Endothelial cell of umbilical vein (primary cell): ENCODE measurements at regions not wholly inside any gene's neighbourhood (a gene's known extent, or its start where the extent isn't known, plus 50 kb on each side); places are given as distances from the start of the nearest gene placed in this dataset.

ENCODE experiments used
- BruUV-seq: library from RNA; stranded (reverse); fragments of 400-500 nt; replicated peaks from 2 replicates; lab custom pipeline; 2021; lab: Mats Ljungman, UMichigan
- CTCF ChIA-PET: fragments of 300-600, 350-600 bp; sonication (Branson Sonifier 250); formaldehyde crosslinking; loops from one replicate; lab custom pipeline; 2021; ENCODE audit warnings: antibody characterized with exemption, inconsistent platforms; lab: Charles Lee
- POLR2A ChIA-PET: fragments of 300-600, 350-600 bp; sonication (Branson Sonifier 250); formaldehyde crosslinking; loops from one replicate; lab custom pipeline; 2021; ENCODE audit warnings: antibody characterized with exemption, inconsistent platforms; lab: Charles Lee
- DNase-seq: peaks from one replicate; pipeline ENCODE4 v3.0.0-alpha.2; 2011; ENCODE audit warnings: low read depth, low spot score
- FAIRE-seq: peaks from 2 replicates; lab custom pipeline; 2011; peaks lifted over from hg19 to GRCh38; lab: Jason Lieb, UNC
- H2AFZ ChIP-seq: 2 replicates; pipeline ENCODE4 v1.6.0; 2012; ENCODE audit warnings: low read depth, low read length, control low read depth, inconsistent platforms
- H3K27ac ChIP-seq: 2 replicates; pipeline ENCODE4 v1.5.1; 2011; ENCODE audit warnings: low read depth, mild to moderate bottlenecking, control low read depth, low read length, moderate library complexity; ENCODE audit not compliant: insufficient read depth
- H3K27me3 ChIP-seq, 2 experiments: 2 replicates each; pipeline versions ENCODE4 v1.6.0 to v1.6.1; 2011; ENCODE audit warnings: low read length in 2 of 2, mixed read lengths in 1 of 2; ENCODE audit not compliant: control insufficient read depth in 2 of 2, insufficient read depth in 2 of 2
- H3K36me3 ChIP-seq, 2 experiments: 2 replicates in 1 of 2; 3 replicates in 1 of 2; pipeline ENCODE4 v1.5.1; 2011; ENCODE audit warnings: low read length in 2 of 2, mild to moderate bottlenecking in 1 of 2, moderate library complexity in 1 of 2; ENCODE audit not compliant: control insufficient read depth in 2 of 2, insufficient read depth in 2 of 2; ENCODE audit errors: extremely low read depth in 1 of 2
- H3K4me1 ChIP-seq: 3 replicates; pipeline ENCODE4 v1.5.1; 2011; ENCODE audit warnings: mild to moderate bottlenecking, low read length; ENCODE audit not compliant: control insufficient read depth, insufficient read depth; ENCODE audit errors: extremely low read depth
- H3K4me2 ChIP-seq: 2 replicates; pipeline ENCODE4 v1.6.1; 2011; ENCODE audit warnings: low read length, control low read depth, mixed read lengths; ENCODE audit not compliant: insufficient read depth
- H3K4me3 ChIP-seq, 3 experiments: fragments of 200-600 bp in 1 of 3; sonication (generic), shearing (Covaris generic) in 1 of 3; replicated peaks in 1 of 3; 2 replicates each; pipeline ENCODE4 v1.5.1; 2011 to 2016; ENCODE audit warnings: control low read depth in 3 of 3, low read length in 3 of 3, mild to moderate bottlenecking in 2 of 3, inconsistent platforms in 1 of 3, low read depth in 1 of 3, moderate library complexity in 1 of 3; ENCODE audit not compliant: insufficient read depth in 1 of 3
- H3K79me2 ChIP-seq: 2 replicates; pipeline ENCODE4 v1.6.0; 2012; ENCODE audit warnings: low read length, inconsistent platforms; ENCODE audit not compliant: control insufficient read depth, insufficient read depth
- H3K9ac ChIP-seq: replicated peaks from 2 replicates; pipeline ENCODE3; 2011; ENCODE audit warnings: low read length, control low read depth; ENCODE audit not compliant: insufficient read depth; ENCODE audit errors: extremely low read depth
- H3K9me1 ChIP-seq: replicated peaks from 3 replicates; pipeline ENCODE4 v1.6.0; 2011; ENCODE audit warnings: mild to moderate bottlenecking, low read length; ENCODE audit not compliant: control insufficient read depth, insufficient read depth; ENCODE audit errors: extremely low read depth
- H3K9me3 ChIP-seq: replicated peaks from 2 replicates; pipeline ENCODE4 v1.5.1; 2012; ENCODE audit warnings: low read length, inconsistent platforms; ENCODE audit not compliant: control insufficient read depth, insufficient read depth
- H4K20me1 ChIP-seq: replicated peaks from 2 replicates; pipeline ENCODE3; 2011; ENCODE audit warnings: mild to moderate bottlenecking, low read length; ENCODE audit not compliant: control insufficient read depth, insufficient read depth; ENCODE audit errors: extremely low read depth
- CTCF ChIP-seq, 2 donors: IDR thresholded peaks; 1 replicate in 1 of 2; 2 replicates in 1 of 2; pipeline ENCODE4 v1.5.1; 2011; ENCODE audit warnings: low read length in 2 of 2, mild to moderate bottlenecking in 2 of 2, moderate library complexity in 2 of 2, control low read depth in 1 of 2, inconsistent platforms in 1 of 2, low read depth in 1 of 2; ENCODE audit not compliant: insufficient read depth in 1 of 2; ENCODE audit errors: extremely low read depth in 1 of 2
- EZH2 ChIP-seq: IDR thresholded peaks from 2 replicates; pipeline ENCODE4 v1.6.1; 2012; ENCODE audit warnings: borderline replicate concordance, low read depth, mild to moderate bottlenecking, moderate library complexity, low read length, inconsistent platforms; ENCODE audit not compliant: severe bottlenecking
- FOS ChIP-seq: IDR thresholded peaks from 2 replicates; pipeline ENCODE4 v1.6.1; 2011; ENCODE audit warnings: mild to moderate bottlenecking, low read length, moderate library complexity, borderline replicate concordance; ENCODE audit not compliant: insufficient read depth
- GATA2 ChIP-seq: IDR thresholded peaks from 2 replicates; pipeline ENCODE4 v1.7.0; 2011; ENCODE audit warnings: low read depth, mild to moderate bottlenecking, moderate library complexity, mixed read lengths, low read length; ENCODE audit not compliant: insufficient read length, insufficient read depth
- JUN ChIP-seq: IDR thresholded peaks from 2 replicates; pipeline ENCODE4 v1.6.1; 2011; ENCODE audit warnings: borderline replicate concordance, low read depth; ENCODE audit not compliant: insufficient read length, insufficient read depth
- MAX ChIP-seq: IDR thresholded peaks from 2 replicates; pipeline ENCODE4 v1.6.1; 2011; ENCODE audit not compliant: insufficient read depth, insufficient read length
- MYC ChIP-seq: IDR thresholded peaks from one replicate; pipeline ENCODE4 v1.6.1; 2011; ENCODE audit warnings: mild to moderate bottlenecking, low read depth, low read length
- POLR2A ChIP-seq: IDR thresholded peaks from 2 replicates; pipeline ENCODE4 v1.6.1; 2012; ENCODE audit warnings: low read depth, mild to moderate bottlenecking, control low read depth, low read length
- POLR2AphosphoS5 ChIP-seq: IDR thresholded peaks from 2 replicates; pipeline ENCODE4 v1.6.1; 2012; ENCODE audit warnings: low read depth, mild to moderate bottlenecking, control low read depth, low read length, moderate library complexity; ENCODE audit not compliant: insufficient read depth
- dilution Hi-C: fragments of 300-500 bp; cut with MboI; formaldehyde crosslinking; loops from one replicate; pipeline ENCODE4 v1.15.0; 2019; ENCODE audit warnings: low sequenced_read_pairs; ENCODE audit not compliant: extremely low pct_ligation_motif_present
- intact Hi-C: fragments of 100-400 bp; cut with micrococcal nuclease; formaldehyde crosslinking; loops from one replicate; pipeline ENCODE4 v1.10.0; 2022

GRCh38 chr10:61112771-61113170 lies 168.8 kb upstream of the RHOBTB1 start:
- no TSS peak for BruUV-seq
- ChIA-PET POLR2A (no interaction called here), CTCF (interaction anchor here (1.5 kb wide), 1 partner anchor 88 kb away, joined by 4 read pairs; no protein-coding TSS in a partner anchor)
- FAIRE-seq (no peak), DNase-seq (no peak)
- Histone ChIP-seq H3K9ac (no peak overlapping the region), H3K9me3 (no peaks in the 10 kb centered on the region), H3K9me1 (no peaks in the 10 kb centered on the region), H3K79me2 (no peaks in the 10 kb centered on the region), H3K4me3 (no peak overlapping the region), H4K20me1 (no peaks in the 10 kb centered on the region), H2AFZ (no peak overlapping the region), H3K27ac (no peak overlapping the region), H3K4me2 (no peak overlapping the region), H3K27me3 (peaks cover 0 to 1% of the 10 kb centered on the region in 2 experiments), H3K36me3 (no peaks in the 10 kb centered on the region), H3K4me1 (no peaks in the 10 kb centered on the region)
- intact Hi-C loops (no loop called here), dilution Hi-C loops (no loop called here)
- TF ChIP-seq EZH2 (no peak), JUN (no peak), CTCF (IDR thresholded peaks at IDR 0.05; ENCODE audit: extremely low read depth in 1 of 2, insufficient read depth in 1 of 2, low read depth in 1 of 2, low read length in 2 of 2) (no peak), GATA2 (no peak)

GRCh38 chr10:61110936-61111335 lies 167.0 kb upstream of the RHOBTB1 start:
- Histone ChIP-seq H3K4me1 (no peaks in the 10 kb centered on the region), H3K4me2 (no peak overlapping the region), H3K9ac (no peak overlapping the region), H2AFZ (no peak overlapping the region), H3K27me3 (peaks cover 0 to 3% of the 10 kb centered on the region in 2 experiments), H3K9me1 (no peaks in the 10 kb centered on the region), H3K9me3 (no peaks in the 10 kb centered on the region), H3K79me2 (no peaks in the 10 kb centered on the region), H3K36me3 (no peaks in the 10 kb centered on the region), H3K27ac (no peak overlapping the region), H4K20me1 (no peaks in the 10 kb centered on the region), H3K4me3 (no peak overlapping the region)
- ChIA-PET POLR2A (no interaction called here), CTCF (no interaction called here)
- DNase-seq, result no peak
- dilution Hi-C loops, result no loop called here
- no peak for FAIRE-seq
- no TSS peak for BruUV-seq
- intact Hi-C loops, result no loop called here
- TF ChIP-seq POLR2AphosphoS5, result no peak
- TF ChIP-seq MAX, result no peak
- TF ChIP-seq GATA2, result no peak
- no peak for TF ChIP-seq CTCF (IDR thresholded peaks at IDR 0.05; ENCODE audit: extremely low read depth in 1 of 2, insufficient read depth in 1 of 2, low read depth in 1 of 2, low read length in 2 of 2)
- no peak for TF ChIP-seq MYC
- no peak for TF ChIP-seq EZH2
- no peak for TF ChIP-seq POLR2A
- TF ChIP-seq FOS, result no peak
- no peak for TF ChIP-seq JUN
